NCI-H2081 treated with DMSO at 0.1 percent for 48 hours (cell line): ENCODE measurements at regions not wholly inside any gene's neighbourhood (a gene's known extent, or its start where the extent isn't known, plus 50 kb on each side); places are given as distances from the start of the nearest gene placed in this dataset.

Source experiments
- DNase-seq: peaks from one replicate; lab custom pipeline; 2025; lab: John Stamatoyannopoulos, UW

DNA sequence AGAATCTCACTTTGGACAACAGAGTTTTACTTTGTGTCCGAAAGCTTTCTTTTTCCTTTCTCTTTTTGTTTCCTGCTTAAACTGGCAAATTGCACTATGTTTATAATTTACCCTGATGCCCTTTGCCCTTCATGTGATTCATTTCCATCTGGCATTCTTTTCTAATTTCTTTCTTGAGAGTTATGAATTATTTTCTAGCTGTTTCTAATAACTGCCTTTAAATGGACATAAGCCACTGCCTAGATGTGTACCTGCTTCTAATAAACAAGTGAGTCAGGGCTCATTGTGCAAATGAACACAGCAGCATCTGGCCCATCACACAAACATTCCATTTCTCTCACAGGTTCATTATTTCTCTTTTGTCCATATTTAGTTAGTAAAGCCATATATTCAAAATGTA lies 242.3 kb upstream of the GPRIN3 start:
- no peak for DNase-seq

DNA sequence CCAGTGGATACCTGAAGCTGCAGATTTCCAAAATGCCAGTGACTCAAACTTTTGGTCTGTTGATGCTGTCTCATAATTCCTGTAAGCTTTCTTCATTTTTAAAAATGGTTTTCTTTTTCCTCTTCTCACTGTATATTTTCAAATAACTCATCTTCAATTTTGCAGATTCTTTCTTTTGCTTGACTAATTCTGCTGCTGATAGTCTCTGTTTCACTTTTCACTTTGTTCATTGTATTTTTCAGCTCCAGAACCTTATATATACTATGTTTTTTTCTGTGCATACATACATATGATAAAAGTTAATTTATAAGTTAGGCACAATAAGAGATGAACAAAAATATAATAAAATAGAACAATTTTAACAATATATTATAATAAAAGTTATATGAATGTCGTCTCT lies 237.7 kb upstream of the GPRIN3 start:
- DNase-seq, result no peak

DNA sequence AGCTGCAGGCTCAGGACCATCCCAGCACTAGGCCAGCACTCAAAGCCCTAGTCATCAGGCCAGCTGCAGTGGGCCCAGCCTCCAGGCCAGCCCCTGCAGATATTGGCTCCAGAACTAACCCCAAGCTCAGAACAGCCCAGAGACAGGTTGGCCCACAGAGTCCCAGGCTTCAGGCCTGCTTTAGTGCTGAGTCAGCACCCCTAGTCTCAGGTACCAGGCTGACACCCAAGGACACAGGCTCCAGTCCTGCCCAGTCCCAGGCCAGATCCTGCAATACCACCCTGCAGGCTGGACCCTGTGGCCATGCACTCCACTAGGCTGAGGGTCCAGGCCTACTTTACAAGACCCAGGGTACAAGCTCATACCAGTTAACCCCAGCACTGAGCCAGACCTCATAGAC lies 234.4 kb upstream of the GPRIN3 start:
- no peak for DNase-seq

DNA sequence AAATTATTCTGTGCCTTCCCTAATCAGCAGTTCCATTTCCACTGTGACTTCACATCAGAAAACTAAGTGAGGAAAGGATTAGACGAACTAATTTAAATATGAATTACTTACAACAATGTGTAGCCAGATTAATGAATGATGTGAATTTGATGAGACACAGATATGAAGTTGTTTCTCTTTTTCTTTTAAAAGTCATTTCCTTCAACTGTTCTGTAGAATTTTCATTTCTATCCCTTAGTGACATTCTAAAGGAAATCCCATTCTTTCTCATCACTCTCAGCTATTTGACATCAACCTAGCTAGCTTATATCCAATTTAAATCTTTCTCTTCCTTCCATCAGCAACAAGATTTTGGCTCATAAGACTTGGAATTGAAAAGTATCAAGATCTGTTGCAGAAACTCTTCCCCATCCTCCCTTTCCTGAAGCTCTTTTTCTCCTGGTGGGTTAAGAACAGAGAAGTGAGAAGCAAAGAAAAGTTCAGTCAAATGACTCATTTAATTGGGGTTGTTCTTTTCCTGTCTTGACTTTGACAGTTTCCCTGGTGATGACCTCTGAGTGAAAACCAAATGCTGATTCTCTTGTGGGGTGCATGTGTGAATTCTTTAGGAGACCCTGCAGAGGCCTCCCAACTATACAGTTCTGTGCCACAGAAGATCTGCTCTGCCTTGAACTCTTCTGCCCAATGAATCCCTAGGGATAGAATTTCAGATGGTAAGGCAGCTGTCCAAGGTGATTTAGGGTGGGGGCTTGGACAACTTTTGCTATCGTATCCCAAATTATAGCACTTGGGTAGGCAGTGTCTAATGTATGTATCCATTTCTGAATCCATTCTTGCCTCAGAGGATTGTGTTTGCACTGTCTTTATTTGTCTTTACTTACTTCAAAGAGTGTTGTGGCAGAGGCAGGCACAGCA lies 232.5 kb upstream of the GPRIN3 start:
- no peak for DNase-seq

DNA sequence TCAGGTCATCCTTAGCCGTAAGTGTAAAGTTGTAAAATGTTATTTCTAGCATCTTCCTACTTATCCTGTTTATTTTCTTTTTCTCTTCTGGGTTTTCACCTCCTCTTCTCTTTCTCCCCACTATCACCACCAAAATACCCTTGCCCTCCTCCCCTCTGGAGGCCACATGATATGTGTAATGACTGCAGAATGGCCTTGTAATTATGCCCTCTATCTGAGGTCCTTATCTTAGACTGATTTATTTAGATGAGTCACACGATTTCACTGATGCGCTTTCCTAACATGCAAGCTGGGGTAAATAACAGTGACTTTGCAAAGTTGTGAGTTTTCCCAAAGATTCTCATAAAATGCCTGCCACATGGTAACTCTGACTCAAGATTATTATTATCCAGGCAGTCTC lies 231.8 kb upstream of the GPRIN3 start:
- no peak for DNase-seq

GRCh38 chr4:89538886-89539285 lies 231.3 kb upstream of the GPRIN3 start:
- DNase-seq, result no peak

DNA sequence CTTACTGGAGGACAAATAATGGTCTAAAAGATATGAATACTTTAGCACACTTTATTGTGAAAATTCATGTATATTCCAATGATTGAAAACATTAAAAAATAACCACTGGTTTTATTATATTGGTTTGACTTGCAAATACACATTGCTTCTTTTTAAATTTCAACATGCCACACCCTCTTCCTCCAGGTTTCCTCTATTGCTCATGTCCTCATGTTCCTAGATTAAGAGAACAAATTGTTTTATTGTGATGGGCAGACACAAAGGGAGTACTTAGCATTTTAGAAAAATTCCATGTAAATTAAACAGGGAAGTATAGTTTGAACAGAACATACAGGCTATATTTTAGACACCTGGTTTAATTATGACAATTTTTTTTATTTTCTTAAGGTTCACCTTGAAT lies 230.6 kb upstream of the GPRIN3 start:
- no peak for DNase-seq

- DNase-seq, result no peak
Measured at GRCh38 chr4:89537281-89537680, 229.7 kb upstream of the GPRIN3 start.

DNA sequence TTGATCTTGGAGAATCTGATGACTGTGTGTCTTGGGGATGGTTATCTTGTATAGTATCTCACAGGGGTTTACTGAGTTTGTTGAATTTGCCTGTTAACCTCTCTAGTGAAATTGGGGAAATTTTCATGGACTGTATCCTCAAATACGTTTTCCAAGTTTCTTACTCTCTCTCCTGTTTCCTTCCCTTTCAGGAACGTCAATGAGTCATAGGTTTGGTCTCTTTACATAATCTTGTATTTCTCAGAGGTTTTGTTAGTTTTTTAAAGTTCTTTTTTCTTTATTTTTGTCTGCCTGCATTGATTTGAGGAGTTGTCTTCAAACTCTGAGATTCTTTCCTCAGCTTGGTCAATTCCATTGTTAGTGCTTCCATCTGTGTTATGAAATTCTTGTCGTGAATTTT lies 227.7 kb upstream of the GPRIN3 start:
- no peak for DNase-seq

DNA sequence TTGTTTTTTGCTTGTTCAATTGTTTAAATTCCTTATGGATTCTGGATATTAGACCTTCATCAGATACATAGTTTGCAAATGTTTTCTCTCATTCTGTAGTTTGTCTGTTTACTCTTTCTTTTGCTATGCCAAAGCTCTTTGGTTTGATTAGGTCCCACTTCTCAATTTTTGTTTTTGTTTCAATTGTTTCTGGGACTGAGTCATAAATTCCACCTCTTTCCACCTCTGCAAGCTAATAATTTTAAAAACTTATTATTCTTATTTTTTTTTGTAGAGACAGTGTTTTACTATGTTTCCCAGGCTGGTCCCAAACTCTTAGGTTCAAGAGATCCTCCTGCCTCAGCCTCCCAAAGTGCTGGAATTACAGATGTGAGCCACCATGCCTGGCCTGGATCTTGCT lies 226.8 kb upstream of the GPRIN3 start:
- DNase-seq, result no peak

GRCh38 chr4:89531932-89532640 lies 224.5 kb upstream of the GPRIN3 start:
- no peak for DNase-seq

DNA sequence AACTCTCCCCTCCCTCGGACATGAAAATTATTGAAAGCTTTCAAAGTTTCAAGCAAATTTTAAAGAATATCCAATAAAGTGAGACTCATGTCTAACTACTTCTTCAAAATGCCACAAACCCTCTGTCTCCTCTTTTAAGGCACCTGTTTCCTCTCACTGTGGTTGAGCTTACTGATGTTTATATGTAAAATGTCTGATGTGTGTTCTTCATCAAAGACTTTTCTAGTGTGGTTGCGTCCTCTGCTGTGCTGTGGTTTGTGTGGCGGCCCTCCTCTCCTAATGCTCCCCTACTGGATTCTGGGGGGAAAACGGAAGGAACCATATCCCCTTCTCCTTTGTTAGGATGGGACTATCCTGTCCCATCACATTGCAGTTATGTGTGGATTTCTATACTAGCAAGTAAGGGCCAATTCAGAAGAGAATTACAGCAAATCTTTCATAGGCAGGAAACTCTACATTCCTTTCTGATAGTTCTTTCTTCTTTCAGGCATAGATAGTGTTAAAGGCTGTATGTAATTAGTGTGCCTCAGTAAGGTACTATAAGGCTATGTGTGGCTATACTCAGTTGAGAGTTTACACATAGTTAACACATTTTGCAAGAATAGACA lies 221.0 kb upstream of the GPRIN3 start:
- no peak for DNase-seq

DNA sequence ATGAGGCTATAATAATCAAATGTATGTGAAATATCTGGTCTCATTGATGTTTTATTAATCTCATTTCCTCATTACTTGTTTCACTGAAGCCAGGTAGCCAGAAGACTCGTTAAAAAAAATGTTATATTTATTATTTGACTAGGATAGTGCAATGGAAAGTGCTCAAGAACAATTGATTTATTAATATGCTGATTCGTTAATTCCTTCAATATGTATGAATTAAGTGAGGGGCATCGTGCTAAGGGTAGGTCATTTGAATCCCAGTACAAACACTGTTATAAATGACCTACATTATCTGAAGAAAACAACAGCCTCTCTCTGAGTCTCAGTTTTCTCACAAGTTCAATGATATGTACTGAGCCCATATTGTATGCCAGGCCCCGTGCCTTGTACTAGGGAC lies 214.2 kb upstream of the GPRIN3 start:
- no peak for DNase-seq

GRCh38 chr4:89519771-89520320 lies 212.2 kb upstream of the GPRIN3 start:
- DNase-seq, result no peak

DNA sequence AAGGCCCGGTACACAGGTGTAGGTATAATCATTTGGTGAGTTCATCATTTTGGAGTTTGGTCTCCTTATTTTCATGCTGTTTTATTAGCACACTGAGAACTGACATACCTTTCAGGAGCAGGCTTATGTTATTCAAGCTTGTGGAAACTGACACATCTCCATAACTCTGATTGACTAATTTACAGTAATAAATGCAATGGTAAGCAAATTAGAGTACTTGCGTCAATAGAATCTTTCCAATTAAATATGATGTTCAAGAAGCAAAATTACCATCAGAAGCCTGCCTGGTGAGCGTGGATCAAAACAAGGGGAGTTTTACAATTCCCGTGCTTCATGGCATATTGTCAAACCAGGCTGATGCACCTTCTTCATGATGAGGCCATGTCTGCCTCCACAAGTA lies 210.7 kb upstream of the GPRIN3 start:
- no peak for DNase-seq

DNA sequence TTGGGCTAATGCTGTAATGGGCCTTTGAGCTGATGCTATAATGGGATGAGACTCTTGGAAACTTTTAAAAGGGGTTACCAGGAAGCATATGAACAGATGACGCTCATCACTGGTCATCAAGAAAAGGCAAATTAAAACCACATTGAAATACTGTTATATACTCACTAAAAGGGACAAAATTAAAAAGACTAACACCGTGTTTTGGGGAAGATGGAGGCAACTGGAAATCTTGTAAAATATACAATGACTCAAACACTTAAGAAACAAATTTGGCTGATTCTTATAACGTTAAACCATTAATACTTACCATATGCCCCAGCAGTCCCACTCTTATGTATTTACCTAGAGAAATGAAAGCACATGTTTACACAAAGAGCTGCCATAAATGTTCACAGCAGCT lies 207.2 kb upstream of the GPRIN3 start:
- no peak for DNase-seq

DNA sequence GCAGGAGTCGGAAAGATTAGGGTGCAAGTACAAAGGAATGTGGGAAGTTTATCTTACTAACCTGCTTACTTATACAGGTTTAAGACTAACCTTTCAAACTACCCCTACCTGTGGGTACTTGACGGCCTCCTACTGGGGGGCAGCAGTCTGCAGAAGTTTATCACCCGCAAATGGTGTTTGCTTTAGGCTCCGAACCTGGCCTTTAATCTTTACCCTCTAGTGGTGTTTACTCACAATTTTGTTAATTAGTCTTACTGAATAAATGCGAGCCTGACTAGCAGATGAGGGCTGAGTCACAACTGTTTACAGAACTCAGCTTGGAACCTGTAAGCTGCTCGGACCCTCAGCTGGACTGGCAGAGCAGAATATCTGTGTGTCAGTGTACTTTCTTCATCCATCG lies 204.2 kb upstream of the GPRIN3 start:
- DNase-seq, result no peak

- DNase-seq, result no peak
Measured at GRCh38 chr4:89509708-89510281, 202.2 kb upstream of the GPRIN3 start.

GRCh38 chr4:89506866-89507491 lies 199.4 kb upstream of the GPRIN3 start:
- no peak for DNase-seq

- DNase-seq, result no peak
Measured at GRCh38 chr4:89502581-89502980, 195.0 kb upstream of the GPRIN3 start.

DNA sequence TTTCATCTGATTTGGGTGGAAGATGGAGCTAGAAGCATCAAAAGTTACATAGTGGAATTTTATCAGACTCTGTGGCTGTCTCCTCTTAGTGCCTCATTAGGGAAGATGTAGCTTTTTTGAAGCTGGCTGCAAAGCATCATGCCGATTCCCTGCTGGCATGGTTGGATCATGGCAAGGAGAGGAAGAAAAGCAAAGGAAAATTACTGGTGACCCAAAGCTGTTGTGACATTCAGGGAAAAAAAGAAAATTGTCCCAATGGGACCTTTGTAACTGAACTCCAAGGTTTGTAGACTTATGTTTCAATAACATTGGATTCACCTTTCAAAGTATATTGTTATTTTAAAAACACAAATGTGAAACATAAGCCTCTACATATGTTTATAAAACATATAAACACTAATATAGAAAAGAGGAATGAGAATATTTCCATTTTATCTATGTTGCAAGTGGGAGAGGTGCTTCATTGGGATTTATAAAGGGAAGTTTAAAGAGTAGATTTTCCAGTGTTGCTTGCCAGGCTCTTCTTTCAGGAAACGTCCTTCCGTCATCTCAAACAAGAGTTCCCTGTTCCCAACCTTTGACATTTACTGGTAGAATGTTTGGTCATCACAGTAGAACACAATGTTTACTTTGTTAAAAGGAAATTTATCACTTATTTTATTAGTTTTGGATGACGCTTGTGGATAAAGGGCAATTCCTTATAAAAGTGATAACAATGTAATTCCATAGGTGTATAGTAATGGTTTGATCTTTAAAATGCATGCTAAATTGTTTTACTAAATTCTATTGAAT lies 190.1 kb upstream of the GPRIN3 start:
- DNase-seq, result no peak
